ENCODE measurements at regions not wholly inside any gene's neighbourhood (a gene's known extent, or its start where the extent isn't known, plus 50 kb on each side); places are given as distances from the start of the nearest gene placed in this dataset.

- TF ChIP-seq, protein P1, sequence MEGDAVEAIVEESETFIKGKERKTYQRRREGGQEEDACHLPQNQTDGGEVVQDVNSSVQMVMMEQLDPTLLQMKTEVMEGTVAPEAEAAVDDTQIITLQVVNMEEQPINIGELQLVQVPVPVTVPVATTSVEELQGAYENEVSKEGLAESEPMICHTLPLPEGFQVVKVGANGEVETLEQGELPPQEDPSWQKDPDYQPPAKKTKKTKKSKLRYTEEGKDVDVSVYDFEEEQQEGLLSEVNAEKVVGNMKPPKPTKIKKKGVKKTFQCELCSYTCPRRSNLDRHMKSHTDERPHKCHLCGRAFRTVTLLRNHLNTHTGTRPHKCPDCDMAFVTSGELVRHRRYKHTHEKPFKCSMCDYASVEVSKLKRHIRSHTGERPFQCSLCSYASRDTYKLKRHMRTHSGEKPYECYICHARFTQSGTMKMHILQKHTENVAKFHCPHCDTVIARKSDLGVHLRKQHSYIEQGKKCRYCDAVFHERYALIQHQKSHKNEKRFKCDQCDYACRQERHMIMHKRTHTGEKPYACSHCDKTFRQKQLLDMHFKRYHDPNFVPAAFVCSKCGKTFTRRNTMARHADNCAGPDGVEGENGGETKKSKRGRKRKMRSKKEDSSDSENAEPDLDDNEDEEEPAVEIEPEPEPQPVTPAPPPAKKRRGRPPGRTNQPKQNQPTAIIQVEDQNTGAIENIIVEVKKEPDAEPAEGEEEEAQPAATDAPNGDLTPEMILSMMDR (IDR thresholded peaks at IDR 0.05; ENCODE audit: poor library complexity) = no peak
- TF ChIP-seq EZH2 (IDR thresholded peaks at IDR 0.05; ENCODE audit: borderline replicate concordance) (no peak), EZH2phosphoT487 (IDR thresholded peaks at IDR 0.05; ENCODE audit: low read depth, severe bottlenecking, unreplicated experiment) (no peak)
Measured at GRCh38 chr14:23817164-23817767, 136.3 kb upstream of the DHRS4 start.
